HAP-1 (cell line): ENCODE measurements at regions not wholly inside any gene's neighbourhood (a gene's known extent, or its start where the extent isn't known, plus 50 kb on each side); places are given as distances from the start of the nearest gene placed in this dataset.
A peak's percentile ranks its signal among the peaks of the same experiment; 100 is the strongest.

Experiments
- DNase-seq, 2 experiments: peaks; one replicate each; pipeline ENCODE4 v3.0.0-alpha.2; 2016 to 2020; ENCODE audit warnings: low spot score in 2 of 2
- H3K27me3 ChIP-seq: fragments of 250-450 bp; sonication (Bioruptor Pico); 2 replicates; pipeline ENCODE4 v1.5.1; 2020; ENCODE audit warnings: low read depth, mild to moderate bottlenecking, moderate library complexity
- H3K36me3 ChIP-seq: fragments of 250-450 bp; sonication (Bioruptor Pico); replicated peaks from 2 replicates; pipeline ENCODE4 v1.5.1; 2020; ENCODE audit warnings: mild to moderate bottlenecking
- H3K4me1 ChIP-seq: fragments of 250-450 bp; sonication (Bioruptor Pico); 2 replicates; pipeline ENCODE4 v1.5.1; 2020; ENCODE audit warnings: mild to moderate bottlenecking
- H3K4me3 ChIP-seq: fragments of 250-450 bp; sonication (Bioruptor Pico); 2 replicates; pipeline ENCODE4 v1.5.1; 2020; ENCODE audit warnings: mild to moderate bottlenecking, moderate library complexity
- H3K9me3 ChIP-seq: fragments of 250-450 bp; sonication (Bioruptor Pico); 2 replicates; pipeline ENCODE4 v1.5.1; 2020; ENCODE audit warnings: mild to moderate bottlenecking, moderate library complexity
- in situ Hi-C: fragments of 300-500 bp; cut with MboI; formaldehyde crosslinking; loops from 3 replicates; pipeline ENCODE4 v1.14.3; 2020; ENCODE audit warnings: low sequenced_read_pairs, inconsistent platforms, mixed read lengths

DNA sequence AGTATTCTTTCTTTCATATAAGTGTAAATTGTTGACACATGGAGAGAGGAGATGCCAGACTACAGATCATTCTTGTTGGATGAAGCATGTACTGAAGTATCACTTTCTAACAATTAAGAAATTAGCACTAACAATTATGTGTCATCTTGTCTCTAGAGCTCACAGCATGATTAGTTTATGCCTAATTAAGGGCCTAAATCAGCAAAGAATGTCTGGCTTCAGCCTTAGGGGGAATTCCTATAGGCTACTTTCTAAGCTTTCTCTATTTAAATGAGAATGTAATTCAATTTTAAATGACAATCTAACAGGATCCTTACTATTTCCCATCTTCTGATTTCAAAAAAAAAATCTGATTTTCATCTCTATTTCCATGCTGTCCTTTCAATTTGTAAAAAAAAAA is 371.0 kb downstream of the EPHA7 start:
- H3K9me3 ChIP-seq: no peaks in the 10 kb centered on the region
- H3K36me3 ChIP-seq: no peaks in the 10 kb centered on the region
- in situ Hi-C loops: no loop called here
- no peak for DNase-seq
- H3K27me3 ChIP-seq: no peaks in the 10 kb centered on the region
- no peak overlapping the region for H3K4me3 ChIP-seq
- no peaks in the 10 kb centered on the region; the same call in 1 of the 2 replicates for H3K4me1 ChIP-seq

DNA sequence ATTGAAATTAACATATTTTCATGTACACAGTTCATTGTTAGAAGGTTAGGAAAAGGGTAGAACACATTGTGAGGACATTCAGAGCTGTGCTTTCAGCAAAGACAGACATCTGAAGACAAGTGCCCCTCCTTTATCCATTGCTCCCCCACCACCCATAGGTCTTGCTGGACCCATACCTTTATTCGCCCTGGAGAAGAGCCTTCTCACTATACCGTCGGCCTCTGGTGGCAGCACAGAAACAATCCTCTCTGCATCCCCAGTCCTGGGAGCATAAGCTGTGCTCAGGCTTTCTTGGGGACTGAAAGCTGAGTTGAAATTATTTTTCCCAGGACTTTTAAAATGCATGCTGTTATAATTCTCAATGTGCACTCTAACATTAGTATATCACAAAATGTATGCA is 372.3 kb downstream of the EPHA7 start:
- H3K4me3 ChIP-seq: no peak overlapping the region
- H3K27me3 ChIP-seq: no peaks in the 10 kb centered on the region
- in situ Hi-C loops: no loop called here
- no peaks in the 10 kb centered on the region for H3K36me3 ChIP-seq
- H3K4me1 ChIP-seq: no peaks in the 10 kb centered on the region; the same call in 1 of the 2 replicates
- DNase-seq: no peak
- H3K9me3 ChIP-seq: no peaks in the 10 kb centered on the region

DNA sequence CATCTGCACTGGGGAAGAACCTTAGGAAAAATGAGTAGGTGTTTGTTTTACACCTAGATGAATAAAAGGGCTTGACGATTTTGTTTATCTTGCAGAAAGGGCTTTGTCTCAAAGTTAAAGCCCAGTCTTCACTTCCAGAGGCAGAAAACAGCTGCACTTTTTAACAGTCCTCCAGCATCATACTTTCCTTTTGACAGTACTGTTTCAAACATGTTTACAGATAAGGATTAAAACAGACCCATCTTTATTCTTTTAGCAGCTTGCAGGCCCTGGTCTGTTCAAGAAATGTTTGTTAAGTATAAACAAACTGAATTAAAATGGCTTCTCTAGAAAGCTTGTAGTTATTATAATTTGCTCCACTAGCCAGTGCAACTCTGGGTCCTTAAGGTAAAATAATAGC is 374.2 kb downstream of the EPHA7 start:
- no peaks in the 10 kb centered on the region for H3K9me3 ChIP-seq

DNA sequence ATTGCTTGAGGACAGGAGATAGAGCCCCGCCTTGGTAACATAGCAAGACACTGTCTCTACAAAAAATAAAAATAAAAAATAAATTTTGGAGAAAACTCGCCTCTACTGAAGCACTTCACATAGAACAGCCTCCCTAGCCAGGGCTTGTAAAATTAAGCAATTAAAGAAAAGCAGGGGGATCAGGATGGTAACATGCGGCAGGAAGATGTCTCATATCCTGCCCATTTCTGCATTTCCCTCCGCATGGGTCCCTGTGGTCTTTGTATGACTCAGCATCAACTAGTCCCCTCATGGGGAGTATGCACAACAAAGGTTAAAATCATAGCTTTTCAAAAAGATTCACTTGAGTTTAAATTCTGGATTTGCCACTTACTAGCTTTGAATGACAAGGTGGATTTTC is 379.0 kb downstream of the EPHA7 start:
- Histone ChIP-seq H3K4me3 (no peak overlapping the region), H3K36me3 (no peaks in the 10 kb centered on the region), H3K27me3 (no peaks in the 10 kb centered on the region), H3K4me1 (no peaks in the 10 kb centered on the region), H3K9me3 (no peaks in the 10 kb centered on the region)
- no peak for DNase-seq
- in situ Hi-C loops: no loop called here

More for the DNA sequence above, 374.2 kb downstream of the EPHA7 start:
- H3K4me1 ChIP-seq: no peaks in the 10 kb centered on the region; the same call in 1 of the 2 replicates
- no peak for DNase-seq
- no peaks in the 10 kb centered on the region for H3K36me3 ChIP-seq
- in situ Hi-C loops: no loop called here
- H3K4me3 ChIP-seq: no peak overlapping the region
- H3K27me3 ChIP-seq: no peaks in the 10 kb centered on the region

DNA sequence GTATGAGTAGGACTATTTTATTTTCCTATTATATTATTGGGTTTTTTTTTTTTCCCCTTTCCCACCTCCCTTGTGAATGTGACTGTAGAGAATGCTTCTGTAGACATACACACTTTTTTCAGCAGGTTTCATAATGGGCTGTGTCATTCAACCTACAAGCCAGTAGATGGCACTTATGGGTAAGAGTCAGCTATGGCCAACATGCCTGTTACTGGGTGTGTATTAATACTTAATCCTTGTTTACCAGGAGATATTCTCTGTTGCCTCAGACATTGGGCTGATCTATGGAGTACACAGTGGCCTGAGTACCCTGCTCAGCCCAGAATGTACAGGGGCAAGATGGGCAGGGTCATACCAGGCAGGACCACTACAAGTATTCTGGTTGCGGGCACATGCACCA is 382.5 kb downstream of the EPHA7 start:
- Histone ChIP-seq H3K4me3 (no peak overlapping the region), H3K9me3 (no peaks in the 10 kb centered on the region), H3K27me3 (no peaks in the 10 kb centered on the region), H3K4me1 (no peaks in the 10 kb centered on the region), H3K36me3 (no peaks in the 10 kb centered on the region)
- DNase-seq: peak; percentile 37 to 66
- in situ Hi-C loops: no loop called here

DNA sequence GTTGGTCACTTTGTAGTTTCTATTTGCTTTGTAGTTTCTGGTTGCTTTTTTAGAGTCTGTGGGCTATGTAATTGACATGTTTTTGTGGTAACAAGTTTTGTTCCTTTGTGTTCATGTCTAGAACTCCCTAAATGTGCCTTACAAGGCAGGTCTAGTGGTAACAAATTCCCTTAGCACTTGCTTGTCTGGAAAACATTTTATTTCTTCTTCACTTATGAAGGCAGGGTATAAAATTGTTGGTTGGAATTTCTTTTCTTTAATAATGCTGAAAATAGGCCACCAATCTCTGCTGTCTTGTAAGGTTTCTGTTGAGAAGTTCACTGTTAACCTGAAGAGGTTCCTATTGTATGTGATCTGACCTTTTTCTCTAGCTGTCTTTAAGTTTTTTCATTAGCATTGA is 383.6 kb downstream of the EPHA7 start:
- no peak for DNase-seq
- no peaks in the 10 kb centered on the region for H3K27me3 ChIP-seq
- H3K4me3 ChIP-seq: no peak overlapping the region
- H3K36me3 ChIP-seq: no peaks in the 10 kb centered on the region
- no peaks in the 10 kb centered on the region for H3K4me1 ChIP-seq
- no peaks in the 10 kb centered on the region for H3K9me3 ChIP-seq
- in situ Hi-C loops: no loop called here

DNA sequence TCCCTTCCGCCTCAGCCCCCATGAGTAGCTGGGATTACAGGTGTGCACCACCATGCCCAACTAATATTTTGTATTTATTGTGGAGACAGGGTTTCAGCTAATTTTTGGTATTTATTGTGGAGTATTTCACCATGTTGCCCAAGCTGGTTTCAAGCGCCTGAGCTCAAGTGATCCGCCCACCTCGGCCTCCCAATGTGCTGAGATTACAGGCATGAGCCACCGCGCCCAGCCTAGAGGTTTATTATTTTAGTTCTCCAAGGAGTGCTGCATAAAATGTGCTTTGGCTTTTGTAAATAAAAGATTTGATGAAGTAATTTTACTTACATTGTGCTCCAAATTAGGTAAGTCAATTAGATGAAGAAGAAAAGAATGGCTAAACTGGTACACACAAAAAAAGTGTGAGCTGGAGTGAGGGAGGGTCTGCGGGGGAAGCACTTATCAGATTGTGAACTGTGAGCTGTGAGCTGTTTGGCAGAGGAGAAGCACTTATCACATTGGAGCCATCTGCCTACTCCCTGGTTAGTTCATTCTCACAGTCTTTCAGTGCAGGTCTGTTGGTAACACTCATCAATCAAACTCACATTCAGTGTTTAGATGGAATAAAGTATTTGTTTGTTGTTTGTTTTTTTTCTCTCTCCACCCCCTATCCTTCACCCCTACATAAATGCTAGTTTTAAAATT is 398.0 kb downstream of the EPHA7 start:
- Histone ChIP-seq H3K4me1 (no peaks in the 10 kb centered on the region), H3K36me3 (no peaks in the 10 kb centered on the region), H3K27me3 (no peaks in the 10 kb centered on the region), H3K9me3 (no peaks in the 10 kb centered on the region), H3K4me3 (no peak overlapping the region)
- in situ Hi-C loops: no loop called here
- DNase-seq: no peak

DNA sequence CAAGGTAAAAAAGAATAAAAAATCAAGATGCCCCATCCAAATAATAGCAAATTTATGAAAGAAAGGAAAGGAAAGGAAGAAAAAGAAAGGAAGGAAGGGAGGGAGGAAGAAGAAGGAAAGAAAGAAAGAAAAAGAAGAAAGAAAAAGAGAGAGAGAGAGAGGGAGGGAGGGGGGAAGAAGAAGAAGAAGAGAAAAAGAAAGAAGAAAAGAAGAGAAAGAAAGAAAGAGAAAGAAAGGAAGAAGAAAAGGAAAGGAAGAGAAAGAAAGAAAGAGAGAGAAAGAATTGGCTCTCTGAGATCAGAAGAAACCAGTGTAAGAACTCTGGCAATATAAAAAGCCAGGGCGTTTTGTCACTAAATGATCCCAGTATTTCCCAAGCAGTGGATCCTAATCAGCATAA is 401.7 kb downstream of the EPHA7 start:
- H3K36me3 ChIP-seq: no peaks in the 10 kb centered on the region
- no peaks in the 10 kb centered on the region for H3K4me1 ChIP-seq
- no peaks in the 10 kb centered on the region for H3K9me3 ChIP-seq
- H3K4me3 ChIP-seq: no peak overlapping the region
- no peaks in the 10 kb centered on the region for H3K27me3 ChIP-seq
- in situ Hi-C loops: no loop called here
- no peak for DNase-seq

DNA sequence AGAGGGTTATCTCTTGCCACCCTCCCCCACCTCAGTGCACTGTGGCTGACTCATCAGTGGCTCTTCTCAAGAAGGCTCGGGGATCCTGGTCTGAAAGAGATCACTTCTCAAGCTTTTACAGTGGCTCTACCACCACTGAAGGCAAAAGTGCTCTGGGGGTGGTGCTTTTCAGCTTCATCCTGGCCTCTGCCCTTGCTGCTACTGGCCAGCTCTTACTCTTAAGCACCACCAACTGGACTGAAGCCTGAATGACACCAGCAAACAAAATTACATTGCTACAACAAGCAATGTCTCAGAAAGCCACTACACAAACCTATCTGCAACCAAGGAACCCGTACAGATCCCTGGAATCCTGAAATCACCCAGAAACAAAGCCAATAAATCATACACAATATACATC is 402.1 kb downstream of the EPHA7 start:
- peak; percentile 22 to 26 for DNase-seq

DNA sequence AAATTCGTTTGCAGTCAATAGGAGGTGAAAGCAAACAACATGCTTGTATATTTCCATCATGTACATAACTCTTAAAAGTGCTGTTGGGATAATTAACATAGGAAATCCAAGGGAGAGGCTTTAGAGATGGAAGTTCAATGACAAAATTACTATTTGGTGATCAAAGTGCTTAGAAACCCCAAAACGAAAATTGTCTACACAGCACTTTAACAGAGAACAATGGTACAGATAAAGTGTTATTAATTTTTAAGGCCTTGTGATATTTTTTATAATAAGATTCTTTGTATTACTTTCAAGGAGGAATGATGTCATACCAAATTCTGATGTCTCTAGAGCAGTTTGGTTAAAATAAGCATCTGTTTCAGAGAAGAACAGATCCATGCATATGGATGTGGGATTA is 406.3 kb downstream of the EPHA7 start:
- Histone ChIP-seq H3K27me3 (no peaks in the 10 kb centered on the region), H3K36me3 (no peaks in the 10 kb centered on the region), H3K4me3 (no peak overlapping the region), H3K9me3 (no peaks in the 10 kb centered on the region), H3K4me1 (no peaks in the 10 kb centered on the region)
- in situ Hi-C loops: no loop called here
- no peak for DNase-seq

More for the DNA sequence above, 402.1 kb downstream of the EPHA7 start:
- Histone ChIP-seq H3K4me1 (no peaks in the 10 kb centered on the region), H3K9me3 (no peaks in the 10 kb centered on the region), H3K36me3 (no peaks in the 10 kb centered on the region), H3K27me3 (no peaks in the 10 kb centered on the region), H3K4me3 (no peak overlapping the region)
- in situ Hi-C loops: no loop called here

DNA sequence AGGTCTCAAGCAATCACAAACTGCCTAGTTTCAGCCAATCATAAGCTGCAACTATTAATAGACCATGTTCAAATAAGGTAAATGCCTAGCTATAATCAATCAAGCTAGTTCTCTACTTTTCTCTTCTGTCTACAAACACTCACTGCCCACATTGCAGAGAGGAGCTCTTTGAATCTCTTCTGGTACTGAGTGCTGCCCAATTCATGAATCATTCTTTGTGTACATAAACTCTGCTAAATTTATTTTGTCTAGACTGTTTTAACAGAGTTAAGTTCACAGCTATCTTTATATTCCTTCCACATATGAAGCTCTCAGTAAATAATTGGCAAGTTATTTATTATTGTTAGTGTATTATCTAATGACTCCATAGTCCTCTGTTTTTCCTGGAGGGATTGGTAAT is 411.0 kb downstream of the EPHA7 start:
- Histone ChIP-seq H3K9me3 (no peaks in the 10 kb centered on the region), H3K4me3 (no peak overlapping the region), H3K36me3 (no peaks in the 10 kb centered on the region), H3K4me1 (no peaks in the 10 kb centered on the region), H3K27me3 (no peaks in the 10 kb centered on the region)
- in situ Hi-C loops: no loop called here
- DNase-seq: no peak

DNA sequence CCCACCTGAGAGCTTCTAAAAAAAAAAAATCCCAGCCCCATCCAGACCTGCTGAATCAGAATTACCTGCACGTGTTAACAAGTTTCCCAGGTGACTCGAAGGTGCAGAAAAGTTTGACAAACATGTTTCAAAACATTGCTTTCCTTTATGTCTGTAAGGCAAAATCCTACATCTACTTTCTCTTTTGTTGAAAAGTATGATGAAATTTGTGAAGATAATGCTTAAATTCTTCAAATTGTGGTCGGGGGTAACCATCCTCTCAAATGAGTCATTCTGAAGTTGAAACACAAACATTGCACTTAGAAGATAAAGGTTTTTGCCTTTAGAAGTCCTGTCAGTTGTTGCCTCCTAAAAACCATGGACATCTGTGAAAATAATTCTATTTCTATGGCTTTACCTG is 429.7 kb downstream of the EPHA7 start:
- no peak for DNase-seq
- Histone ChIP-seq H3K4me3 (no peak overlapping the region), H3K9me3 (no peaks in the 10 kb centered on the region), H3K27me3 (no peaks in the 10 kb centered on the region), H3K4me1 (no peaks in the 10 kb centered on the region), H3K36me3 (no peaks in the 10 kb centered on the region)
- in situ Hi-C loops: no loop called here

DNA sequence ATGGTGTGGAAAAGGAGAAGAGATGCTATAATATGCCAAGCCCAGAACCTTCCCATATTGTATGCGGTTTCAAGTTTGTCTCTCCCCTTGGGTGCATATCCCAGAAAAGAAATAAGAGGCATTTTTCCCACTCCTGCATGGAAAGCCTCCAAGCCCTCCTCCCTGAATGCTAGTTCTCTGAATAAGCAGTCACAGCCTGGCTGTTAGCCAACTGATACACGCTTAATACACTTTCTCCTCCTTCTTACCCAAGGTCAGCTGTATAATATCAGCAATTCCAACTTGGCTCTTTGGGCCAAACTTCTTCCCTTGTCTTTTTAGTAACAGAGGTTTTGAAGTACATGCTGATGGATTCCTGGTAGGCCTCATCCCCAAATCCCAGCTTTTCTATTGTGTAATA is 440.1 kb downstream of the EPHA7 start:
- Histone ChIP-seq H3K4me3 (no peak overlapping the region), H3K9me3 (no peaks in the 10 kb centered on the region), H3K4me1 (no peaks in the 10 kb centered on the region), H3K27me3 (no peaks in the 10 kb centered on the region), H3K36me3 (no peaks in the 10 kb centered on the region)
- in situ Hi-C loops: no loop called here
- DNase-seq: no peak

DNA sequence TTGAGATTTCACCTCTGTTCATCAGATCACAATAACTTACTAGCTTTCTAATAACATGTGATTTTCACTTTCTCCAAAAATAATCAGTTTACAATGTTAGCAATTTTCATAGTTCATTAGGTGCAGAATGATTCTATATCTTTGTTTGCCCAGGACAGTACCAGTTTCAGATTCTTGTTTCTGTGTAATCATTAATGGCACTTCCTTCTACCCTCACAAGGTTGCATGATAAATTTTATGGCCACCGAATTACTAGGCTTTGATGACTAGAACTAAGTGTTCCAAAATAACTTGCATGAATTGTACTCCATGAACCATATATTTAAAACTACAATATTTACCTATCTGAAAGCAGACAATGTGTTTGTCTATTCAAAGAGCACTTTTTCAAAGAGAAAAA is 442.3 kb downstream of the EPHA7 start:
- Histone ChIP-seq H3K9me3 (no peaks in the 10 kb centered on the region), H3K4me3 (no peak overlapping the region), H3K36me3 (no peaks in the 10 kb centered on the region), H3K27me3 (no peaks in the 10 kb centered on the region), H3K4me1 (no peaks in the 10 kb centered on the region)
- in situ Hi-C loops: no loop called here
- DNase-seq: no peak

DNA sequence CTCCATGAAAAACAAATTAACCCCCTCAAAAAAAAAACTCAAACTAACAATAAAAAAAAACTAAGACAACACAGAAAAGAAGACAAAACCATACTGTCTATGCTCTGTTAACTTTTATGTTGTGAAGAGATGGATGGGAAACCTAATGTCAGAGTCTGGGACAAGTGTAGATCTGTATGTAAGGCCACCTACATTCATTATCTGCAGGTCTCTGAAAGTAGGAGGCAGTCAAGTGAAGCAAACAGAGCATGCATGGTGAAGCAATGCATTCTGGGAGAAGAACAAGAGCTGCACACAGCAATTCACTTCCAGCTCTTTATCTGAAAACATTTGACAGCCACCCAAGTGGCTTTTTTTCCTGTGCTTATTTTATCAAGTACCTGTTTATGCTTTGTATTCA is 452.0 kb downstream of the EPHA7 start:
- no peaks in the 10 kb centered on the region; the same call in 1 of the 2 replicates for H3K27me3 ChIP-seq
- in situ Hi-C loops: no loop called here
- H3K36me3 ChIP-seq: no peaks in the 10 kb centered on the region
- DNase-seq: no peak
- no peaks in the 10 kb centered on the region for H3K4me1 ChIP-seq
- no peaks in the 10 kb centered on the region for H3K9me3 ChIP-seq
- no peak overlapping the region for H3K4me3 ChIP-seq
